Stromal cell of bone marrow (primary cell): ENCODE measurements at regions not wholly inside any gene's neighbourhood (a gene's known extent, or its start where the extent isn't known, plus 50 kb on each side); places are given as distances from the start of the nearest gene placed in this dataset.

Source experiments
- DNase-seq: peaks from one replicate; pipeline ENCODE4 v3.0.0-alpha.2; 2012; ENCODE audit warnings: low read depth

GRCh38 chr7:67843001-67843565 lies 846.5 kb downstream of the TYW1 start:
- no peak for DNase-seq

GRCh38 chr7:67843615-67844014 lies 847.0 kb downstream of the TYW1 start:
- DNase-seq = no peak

- DNase-seq = no peak
Observed at GRCh38 chr7:67847092-67847787, 850.6 kb downstream of the TYW1 start.

- DNase-seq = peak; percentile 6
Observed at GRCh38 chr7:67854221-67855178, 857.9 kb downstream of the TYW1 start.

- DNase-seq = no peak
Observed at GRCh38 chr7:67855322-67855721, 858.7 kb downstream of the TYW1 start.

- no peak for DNase-seq
Observed at GRCh38 chr7:67856046-67856445, 859.4 kb downstream of the TYW1 start.

- no peak for DNase-seq
Observed at GRCh38 chr7:67857698-67858097, 861.1 kb downstream of the TYW1 start.

GRCh38 chr7:67858931-67859330 lies 862.3 kb downstream of the TYW1 start:
- no peak for DNase-seq

- DNase-seq = no peak
Observed at GRCh38 chr7:67863911-67864310, 867.3 kb downstream of the TYW1 start.

GRCh38 chr7:67866054-67866453 lies 869.4 kb downstream of the TYW1 start:
- no peak for DNase-seq

- DNase-seq = no peak
Observed at GRCh38 chr7:67866812-67867211, 870.2 kb downstream of the TYW1 start.

- DNase-seq = no peak
Observed at GRCh38 chr7:67870396-67870795, 873.8 kb downstream of the TYW1 start.

- no peak for DNase-seq
Observed at GRCh38 chr7:67875558-67875957, 878.9 kb downstream of the TYW1 start.

GRCh38 chr7:67878808-67879207 lies 882.2 kb downstream of the TYW1 start:
- no peak for DNase-seq

GRCh38 chr7:67882843-67883242 lies 886.2 kb downstream of the TYW1 start:
- DNase-seq = no peak

- DNase-seq = no peak
Observed at GRCh38 chr7:67890316-67890715, 893.7 kb downstream of the TYW1 start.

GRCh38 chr7:67894746-67895145 lies 898.1 kb downstream of the TYW1 start:
- peak; percentile 4 for DNase-seq

GRCh38 chr7:67896721-67897120 lies 900.1 kb downstream of the TYW1 start:
- DNase-seq = no peak

GRCh38 chr7:67900456-67900855 lies 903.8 kb downstream of the TYW1 start:
- DNase-seq = no peak

GRCh38 chr7:67901808-67902480 lies 905.3 kb downstream of the TYW1 start:
- DNase-seq = no peak

- no peak for DNase-seq
Observed at GRCh38 chr7:67907792-67908191, 911.2 kb downstream of the TYW1 start.

GRCh38 chr7:67912437-67912836 lies 915.8 kb downstream of the TYW1 start:
- no peak for DNase-seq
